ENCODE measurements at regions not wholly inside any gene's neighbourhood (a gene's known extent, or its start where the extent isn't known, plus 50 kb on each side); places are given as distances from the start of the nearest gene placed in this dataset.

GRCh38 chr13:78881751-78882150 is 222.8 kb upstream of the OBI1 start:
- no peak for TF ChIP-seq POLR2A (IDR thresholded peaks at IDR 0.05)
- TF ChIP-seq CTCF (IDR thresholded peaks at IDR 0.05), result no peak
